GM21717 (cell line): ENCODE measurements at regions not wholly inside any gene's neighbourhood (a gene's known extent, or its start where the extent isn't known, plus 50 kb on each side); places are given as distances from the start of the nearest gene placed in this dataset.
"Not testable (repeated sequence)": the region's sequence is repeated elsewhere in the genome, so short reads cannot be mapped to it uniquely, and the experiment has no call there.

ENCODE experiments used
- ATAC-seq: cut with Tn5 transposase; IDR thresholded peaks from one replicate; pipeline ENCODE4 v1.9.1; 2021; ENCODE audit warnings: mild to moderate bottlenecking, moderate library complexity; ENCODE audit not compliant: unreplicated experiment

DNA sequence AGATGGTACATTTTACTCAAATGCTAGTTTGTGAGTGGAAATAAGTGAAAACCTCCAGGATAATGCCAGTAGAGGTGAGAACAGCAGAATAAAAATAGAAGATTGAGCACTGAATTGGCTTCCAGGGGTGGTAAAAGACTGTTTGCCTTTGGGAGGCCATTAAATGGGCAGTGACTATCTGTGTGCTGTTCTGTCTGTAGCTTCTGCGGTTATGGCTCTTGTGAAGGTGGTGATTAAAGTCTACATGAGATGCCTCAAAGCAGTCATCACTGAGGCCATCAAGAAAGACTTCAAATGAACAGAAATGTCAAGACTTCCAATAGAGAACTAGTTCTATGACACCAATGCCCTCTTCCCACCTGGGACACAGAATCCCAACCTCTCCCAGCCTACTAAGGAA is 108.8 kb downstream of the EFHB start:
- ATAC-seq, result no peak

DNA sequence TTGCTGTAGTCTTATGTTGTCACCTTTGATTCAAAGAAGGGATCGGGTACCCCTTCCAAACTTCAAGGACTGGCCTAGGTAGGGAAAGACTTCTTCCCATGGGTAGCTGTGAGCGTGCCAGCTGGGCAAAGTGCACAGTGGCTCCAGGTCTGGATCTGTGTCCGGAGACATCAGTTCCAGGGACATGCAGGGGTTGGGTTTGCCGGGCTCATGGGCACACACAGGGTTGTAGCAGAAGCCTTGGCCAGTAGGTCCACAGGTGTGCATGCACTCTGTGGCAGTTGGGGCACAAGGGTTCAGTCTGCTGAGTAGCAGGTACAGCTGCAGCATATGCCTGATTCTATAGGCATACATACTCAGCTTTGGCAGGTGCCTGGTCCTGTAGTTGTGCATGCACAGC is 111.2 kb downstream of the EFHB start:
- ATAC-seq, result no peak

DNA sequence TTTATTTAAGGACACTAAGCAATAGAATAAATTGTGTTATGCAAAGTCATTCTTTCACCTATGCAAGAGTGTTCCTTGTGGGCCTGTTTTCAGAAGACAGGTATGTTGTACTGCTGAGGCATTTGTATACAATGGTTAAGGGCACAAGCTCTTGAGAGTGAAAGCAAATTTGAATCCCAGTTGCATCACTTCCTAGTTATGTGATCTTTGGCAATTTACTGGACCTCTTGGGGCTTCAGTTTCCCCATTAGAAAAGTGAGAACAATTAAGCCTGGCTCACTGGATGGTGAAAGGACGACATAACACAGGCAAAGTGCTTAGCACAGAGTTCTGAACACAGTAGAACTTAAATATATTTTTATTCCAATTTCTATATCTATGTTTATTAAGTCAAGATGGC is 117.4 kb downstream of the EFHB start:
- no peak for ATAC-seq

DNA sequence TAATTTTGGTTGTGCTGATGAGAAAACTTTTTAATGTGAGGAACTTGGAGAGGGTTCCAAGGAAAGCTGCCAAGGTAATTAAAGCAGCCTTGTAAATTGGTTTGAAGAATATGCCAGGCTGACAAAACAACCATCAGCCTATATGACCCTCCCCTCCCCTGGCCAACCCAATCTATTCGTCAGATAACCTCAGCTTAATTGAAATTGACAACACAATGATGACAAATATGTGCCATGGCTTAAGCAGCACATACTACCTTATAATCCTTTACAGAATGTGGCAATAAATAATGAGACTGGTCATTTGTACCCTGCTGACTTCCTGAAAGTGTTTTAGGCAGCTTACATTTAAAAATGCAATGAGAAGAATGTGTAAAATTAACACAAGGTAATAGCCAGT is 118.2 kb downstream of the EFHB start:
- no peak for ATAC-seq

DNA sequence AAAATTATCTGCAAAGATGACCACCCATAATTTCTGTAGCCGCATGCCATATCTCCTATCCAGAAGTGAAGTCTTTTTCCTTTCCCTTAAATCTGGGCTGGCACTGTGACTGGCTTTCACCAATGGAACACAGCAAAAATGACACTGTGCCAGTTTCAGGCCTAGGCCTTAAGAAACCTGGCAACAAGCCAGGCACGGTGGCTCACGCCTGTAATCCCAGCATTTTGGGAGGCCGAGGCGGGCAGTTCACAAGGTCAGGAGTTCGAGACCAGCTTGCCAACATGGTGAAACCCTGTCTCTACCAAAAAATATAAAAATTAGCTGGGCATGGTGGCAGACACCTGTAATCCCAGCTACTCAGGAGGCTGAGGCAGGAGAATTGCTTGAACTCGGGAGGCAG is 120.3 kb downstream of the EFHB start:
- ATAC-seq, result not testable (repeated sequence)

DNA sequence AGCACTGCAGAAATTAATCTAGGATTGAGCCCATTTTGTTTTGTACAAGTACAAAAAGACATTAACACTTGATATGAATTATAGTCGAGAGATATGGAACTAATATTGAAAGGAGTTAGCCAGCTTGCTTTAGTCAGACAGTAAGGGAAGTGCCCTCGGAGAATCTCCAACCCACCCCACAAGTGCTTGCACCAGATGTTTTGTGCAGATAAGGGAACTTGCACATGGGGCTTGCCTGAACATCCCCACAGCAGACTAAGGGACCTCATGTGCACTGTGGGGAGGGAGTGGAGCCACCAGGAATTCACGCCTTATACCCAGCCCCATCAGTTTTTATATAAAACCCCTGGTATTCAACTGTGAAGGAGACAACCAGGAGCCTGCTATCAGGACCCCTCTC is 122.3 kb downstream of the EFHB start:
- no peak for ATAC-seq

DNA sequence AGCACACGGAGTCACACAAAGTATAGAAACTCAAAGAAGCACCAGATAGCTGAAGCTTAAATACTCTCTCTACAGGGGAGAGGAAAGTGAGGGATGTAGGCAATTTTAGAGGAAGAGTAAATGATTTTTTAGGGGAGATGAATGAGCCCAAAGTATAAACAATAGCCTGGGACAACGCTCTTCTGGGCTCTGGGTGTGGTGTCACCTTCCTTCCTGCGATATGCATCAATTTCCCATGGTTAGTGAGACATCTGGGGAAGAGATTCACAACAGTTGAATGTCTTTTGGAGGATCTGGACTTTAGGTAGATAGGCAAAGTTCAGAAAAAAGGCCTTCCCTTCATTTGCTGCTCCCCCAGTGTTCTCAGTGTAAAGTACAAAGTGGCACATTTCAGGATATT is 125.2 kb downstream of the EFHB start:
- ATAC-seq, result no peak

DNA sequence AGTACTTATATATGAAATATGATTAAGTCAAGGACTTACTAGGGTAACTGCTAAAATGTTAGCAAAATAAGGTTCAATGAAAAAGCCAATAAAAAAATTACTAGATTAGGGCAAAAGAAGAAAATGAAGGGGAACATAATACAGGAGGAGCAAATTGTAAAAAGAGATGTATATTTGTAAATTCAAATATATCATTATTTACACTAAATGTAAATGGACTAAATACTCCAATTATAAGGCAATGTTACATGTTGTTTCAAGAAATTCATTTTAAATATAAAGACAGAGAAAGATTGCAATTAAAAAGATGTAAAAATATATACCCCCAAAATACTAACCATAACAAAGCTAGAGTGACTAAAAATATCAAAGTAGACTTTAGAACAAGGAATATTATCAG is 134.1 kb downstream of the EFHB start:
- no peak for ATAC-seq

DNA sequence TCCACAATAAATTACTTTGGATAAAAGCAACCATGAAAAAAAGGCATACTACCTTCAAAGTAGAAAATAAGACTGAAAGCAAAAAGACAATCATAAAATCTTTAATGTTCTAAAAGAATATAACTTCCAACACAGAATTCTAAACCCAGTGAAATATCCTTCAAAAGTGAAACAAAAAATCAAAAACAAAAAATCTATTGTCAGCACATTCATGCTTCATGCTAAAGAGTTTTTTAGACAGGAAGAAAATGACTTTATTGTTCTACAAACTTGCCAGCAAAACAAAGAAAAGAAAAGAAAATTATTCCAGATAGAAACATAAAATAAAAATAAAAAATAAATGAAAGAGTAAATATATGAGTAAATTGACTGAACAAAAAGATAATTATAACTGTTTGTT is 134.9 kb downstream of the EFHB start:
- no peak for ATAC-seq

DNA sequence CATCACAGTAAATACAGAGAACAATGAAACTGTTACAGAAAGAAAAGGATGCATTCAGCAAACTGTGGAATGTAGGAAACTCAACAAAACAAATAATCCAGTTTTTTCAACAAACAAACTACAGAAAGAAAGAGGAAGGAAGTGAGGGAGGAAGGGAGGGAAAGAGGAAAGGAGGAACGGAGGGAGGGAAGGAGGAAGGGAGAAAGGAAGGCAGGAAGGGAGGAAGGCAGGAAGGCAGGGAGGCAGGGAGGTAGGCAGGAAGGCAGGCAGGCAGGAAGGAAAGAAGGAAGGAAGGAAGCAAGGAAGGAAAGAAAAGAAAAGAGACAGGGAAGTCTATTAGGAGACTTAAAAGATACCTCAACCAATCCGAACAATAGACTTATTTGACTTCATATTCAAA is 135.7 kb downstream of the EFHB start:
- ATAC-seq, result no peak

DNA sequence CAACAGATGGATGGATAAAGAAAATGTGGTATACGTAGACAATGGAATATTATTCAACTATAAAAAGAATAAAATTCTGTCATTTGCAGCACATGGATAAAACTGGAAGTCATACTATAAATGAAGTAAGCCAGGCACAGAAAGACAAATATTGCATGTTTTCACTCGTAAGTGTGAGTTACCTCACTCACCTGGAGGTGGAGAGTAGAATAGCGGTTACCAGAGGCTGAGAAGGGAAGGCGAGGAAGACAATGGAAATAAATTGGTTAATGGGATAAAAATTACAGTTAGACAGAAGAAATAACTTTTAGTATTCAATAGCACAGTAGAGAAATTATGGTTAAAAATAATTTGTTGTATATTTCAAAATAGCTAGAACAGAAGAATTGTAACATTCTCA is 141.6 kb downstream of the EFHB start:
- no peak for ATAC-seq

DNA sequence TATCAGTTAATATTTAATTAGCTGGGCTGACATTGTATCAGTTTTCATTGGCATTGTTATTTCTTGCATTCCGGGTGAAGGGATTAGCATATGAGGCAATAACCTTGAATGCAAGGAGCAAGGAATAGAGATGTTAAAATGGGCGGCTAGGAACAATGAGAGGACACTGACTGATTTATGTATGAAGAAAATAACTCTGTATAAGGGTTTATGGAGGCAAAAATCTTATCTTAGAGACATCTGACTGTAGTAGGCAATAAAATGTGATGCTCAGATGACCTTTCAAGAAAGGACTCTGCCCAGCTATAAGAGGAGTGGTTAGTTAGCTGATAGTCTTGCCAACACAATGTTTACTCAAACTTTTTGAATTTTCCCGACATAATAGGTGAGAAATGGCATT is 158.3 kb downstream of the EFHB start:
- no peak for ATAC-seq

DNA sequence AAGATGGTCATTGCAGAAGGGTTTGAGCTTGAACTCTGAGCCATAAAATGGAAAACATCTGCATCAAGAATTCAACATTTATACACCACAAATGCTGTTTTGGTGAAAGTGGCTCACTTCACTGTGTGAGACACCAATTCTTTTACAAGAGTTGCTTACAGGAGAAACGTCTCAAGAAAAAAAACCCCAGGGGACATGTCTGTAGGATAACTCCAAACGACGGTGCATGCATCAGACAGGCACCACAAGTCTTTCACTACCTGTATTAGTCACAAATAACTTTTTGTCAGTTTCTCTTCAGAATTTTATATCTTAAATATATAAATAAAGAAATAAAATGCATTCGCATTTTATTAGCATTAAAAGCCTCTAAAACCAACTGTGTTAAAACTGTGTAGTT is 164.3 kb downstream of the EFHB start:
- no peak for ATAC-seq

DNA sequence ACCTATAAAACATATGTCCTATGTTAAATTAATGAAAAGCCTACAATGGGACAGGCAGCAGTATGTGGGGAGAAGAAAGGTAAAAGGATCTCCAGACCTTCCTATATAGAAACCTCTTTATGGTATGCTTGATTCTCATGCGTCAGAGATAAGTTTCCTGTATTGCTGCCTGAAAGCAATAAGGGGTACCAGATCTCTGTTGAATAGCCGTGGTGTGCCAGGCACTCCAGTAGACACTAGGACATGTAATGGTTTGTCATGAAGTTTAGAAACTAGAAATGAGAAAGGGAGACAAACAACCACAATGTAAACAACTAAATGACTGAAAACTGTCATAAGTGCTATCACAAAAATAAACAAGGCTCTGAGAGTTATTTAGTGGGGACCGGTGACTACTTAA is 168.1 kb downstream of the EFHB start:
- ATAC-seq, result no peak

DNA sequence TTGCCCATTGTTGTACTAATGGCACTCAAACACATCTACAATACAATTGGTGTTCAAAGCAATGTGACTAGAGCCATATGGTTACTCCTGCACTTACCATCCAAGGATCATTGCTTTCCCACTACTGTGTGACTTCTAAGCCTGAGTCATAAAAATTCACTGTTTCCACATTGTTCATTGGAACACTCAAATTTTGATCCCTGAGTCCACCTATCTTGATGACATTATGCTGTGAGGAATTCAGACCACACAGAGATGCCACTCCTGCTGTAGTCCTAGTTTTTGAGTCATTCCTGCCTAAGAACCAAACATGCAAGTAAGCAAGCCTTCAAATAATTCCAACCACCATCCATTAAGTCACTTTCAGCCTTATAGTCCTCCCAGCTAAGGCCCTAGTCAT is 176.2 kb downstream of the EFHB start:
- ATAC-seq, result no peak

DNA sequence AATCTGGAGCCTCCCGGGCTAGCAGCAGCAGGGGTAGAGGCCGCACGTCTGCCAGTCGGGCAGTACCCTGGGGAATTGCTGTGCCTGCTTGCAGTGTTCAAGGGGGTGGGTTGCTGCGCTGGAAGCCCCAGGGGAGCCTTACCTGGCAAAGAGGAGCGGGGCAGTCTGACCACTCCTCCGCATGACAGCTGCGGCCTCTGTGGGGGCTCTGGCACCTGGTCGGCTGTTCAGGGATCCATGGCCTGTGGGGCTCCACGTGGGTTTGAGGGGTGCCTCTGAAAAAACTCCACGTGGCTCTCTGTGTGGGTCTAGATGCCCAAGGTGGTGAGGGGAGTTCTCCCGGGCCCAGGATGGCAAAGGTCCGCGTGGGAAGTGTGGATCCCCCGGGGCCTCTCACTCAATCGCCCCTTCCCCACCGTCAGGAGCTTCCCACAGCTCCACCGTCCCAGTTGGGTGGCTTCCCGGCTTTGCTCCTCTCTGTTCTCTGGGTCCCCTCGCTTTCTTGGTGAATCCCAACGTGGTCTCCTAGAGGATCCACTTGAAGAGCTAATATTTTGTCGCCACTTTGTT is 184.5 kb downstream of the EFHB start:
- no peak for ATAC-seq

DNA sequence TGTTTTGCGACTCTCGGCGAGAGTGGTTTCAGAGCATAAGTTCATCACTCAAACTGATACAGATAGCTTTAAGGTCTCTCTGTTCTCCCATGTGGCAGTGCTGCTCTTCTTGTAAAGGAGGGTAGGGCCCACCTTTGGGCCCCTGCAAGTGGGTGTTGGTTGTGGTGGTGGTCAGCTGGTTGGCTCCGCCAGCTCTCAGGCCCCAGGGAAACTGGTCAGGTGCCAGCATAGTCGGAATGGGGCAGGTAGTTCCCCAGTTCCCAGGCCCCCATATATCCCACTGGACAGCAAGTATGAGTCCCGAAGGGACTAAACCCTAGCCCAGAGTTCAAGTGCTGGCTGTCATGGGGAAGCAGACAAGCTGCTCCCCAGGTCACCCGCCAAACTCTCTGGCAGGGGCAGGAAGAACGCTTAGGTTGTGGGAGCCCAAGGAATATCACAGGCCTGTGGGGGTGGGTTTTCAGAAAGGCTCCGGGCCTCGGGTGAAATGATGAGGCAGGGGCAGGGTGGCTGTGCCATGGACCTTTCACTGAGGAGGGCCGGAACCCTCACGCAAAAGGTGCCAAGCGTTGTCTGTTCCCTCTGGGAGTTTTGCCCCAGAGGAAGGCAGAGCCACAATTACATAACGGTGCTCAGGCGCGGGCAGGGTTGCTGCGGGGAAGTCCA is 185.1 kb downstream of the EFHB start:
- ATAC-seq, result no peak

DNA sequence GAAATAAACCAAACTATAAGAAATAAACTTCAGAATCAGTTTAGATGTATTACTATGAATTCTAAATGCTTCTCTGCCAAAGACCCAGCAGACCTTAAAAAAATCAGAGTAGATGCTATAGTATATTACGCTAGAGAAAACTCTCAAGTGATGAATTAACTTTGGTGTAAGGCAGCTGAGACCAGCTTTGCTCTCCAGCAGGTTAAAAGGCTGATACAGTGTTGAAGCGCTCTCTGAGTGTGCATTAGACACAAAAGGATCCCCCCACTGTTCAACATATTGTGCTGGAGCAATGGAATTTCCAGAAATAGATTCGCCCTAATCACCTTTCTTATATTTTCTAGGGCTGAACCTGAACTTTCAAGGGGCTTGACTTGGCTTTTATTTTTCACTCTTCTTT is 190.0 kb downstream of the EFHB start:
- no peak for ATAC-seq

DNA sequence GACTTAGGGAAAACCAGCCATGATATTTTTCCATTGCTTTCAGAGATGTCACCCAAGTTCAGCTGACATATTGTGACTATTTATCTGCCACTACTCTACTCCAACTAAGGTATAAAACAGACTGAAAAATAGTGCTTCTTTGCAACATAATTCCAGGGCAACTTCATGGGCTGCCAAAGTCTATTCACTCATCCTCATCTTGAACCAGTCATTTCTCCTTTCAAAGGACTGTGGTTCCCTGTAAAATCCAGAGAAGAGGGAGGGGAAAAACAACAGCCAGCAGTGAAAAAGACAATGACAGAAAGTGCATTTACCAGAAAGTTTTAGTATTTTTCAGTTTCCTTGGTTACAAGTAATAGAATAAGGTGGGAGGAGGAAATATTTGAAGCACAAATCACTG is 191.1 kb downstream of the EFHB start:
- no peak for ATAC-seq

DNA sequence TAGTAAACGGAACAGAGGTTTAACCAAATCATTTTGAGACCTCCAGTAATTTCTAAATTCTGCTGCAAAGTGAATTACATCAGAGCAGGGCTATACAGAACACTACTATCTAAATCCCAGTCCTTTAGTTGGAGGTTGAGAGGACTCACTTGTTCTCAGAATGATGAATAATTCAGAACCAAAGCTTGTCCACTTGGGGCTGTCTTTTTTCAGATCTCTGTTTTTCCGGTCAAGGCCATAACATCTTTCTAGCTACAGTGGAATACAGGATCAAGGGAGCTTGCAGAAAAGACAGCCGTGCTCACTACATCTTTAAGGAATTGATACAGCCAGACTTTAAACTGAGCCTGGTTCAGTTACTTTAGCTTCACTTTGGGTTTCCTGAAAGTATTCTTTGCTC is 194.5 kb downstream of the EFHB start:
- ATAC-seq, result no peak

DNA sequence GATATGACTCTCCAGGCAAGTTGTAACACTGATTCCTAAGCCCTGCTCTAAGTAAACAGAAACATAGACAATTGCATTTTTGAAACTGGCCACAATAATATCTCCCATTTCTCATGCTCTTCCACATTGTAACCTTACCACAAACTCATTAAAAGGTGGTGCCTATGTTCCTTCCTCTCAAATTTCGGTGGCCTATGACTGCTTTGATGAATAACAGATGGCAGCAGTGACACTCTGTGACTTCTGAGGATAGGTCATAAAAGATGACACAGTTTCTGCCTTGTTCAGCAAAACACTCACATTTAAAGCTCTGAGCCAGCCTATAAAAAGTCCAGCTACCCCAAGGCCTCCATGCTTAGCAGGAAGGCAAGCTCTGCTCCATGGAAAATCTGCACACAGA is 195.2 kb downstream of the EFHB start:
- ATAC-seq, result no peak

DNA sequence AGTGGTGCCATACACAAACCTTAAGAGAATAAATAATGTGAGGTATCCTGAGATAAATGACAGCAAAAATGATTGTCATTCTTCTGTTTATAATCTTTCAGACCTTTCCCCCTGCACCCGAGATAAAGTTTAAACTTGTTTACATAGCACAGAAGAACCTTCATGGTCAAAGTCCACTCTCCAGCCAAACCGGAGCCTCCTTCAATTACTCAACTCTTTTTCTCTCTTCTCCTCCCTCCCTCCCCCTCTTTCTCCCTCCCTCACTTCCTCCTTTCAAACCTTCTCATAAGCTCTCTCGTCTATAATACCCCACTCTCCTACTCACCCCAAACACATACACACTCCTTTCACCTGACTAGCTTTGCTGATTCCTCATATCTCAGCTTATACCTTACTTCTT is 198.9 kb downstream of the EFHB start:
- ATAC-seq, result no peak

DNA sequence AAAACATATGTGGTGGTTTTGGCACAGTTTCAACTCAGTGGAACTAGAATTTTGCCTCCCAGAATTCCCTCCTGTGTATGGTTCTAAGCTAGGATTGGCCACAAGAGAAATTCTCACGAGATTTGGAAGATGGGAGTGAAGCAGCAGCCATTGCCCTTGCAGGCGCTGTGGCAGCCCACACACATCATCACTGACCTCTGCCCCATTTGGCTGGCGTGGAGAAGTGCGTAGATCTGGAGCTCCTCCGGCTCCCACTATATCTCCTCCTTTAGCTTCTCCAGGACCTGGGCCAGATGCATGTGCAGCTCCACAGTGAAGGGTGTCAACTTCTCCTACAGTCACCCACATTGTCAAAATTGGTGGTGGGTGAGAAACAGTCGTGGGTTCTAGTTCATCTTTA is 199.6 kb downstream of the EFHB start:
- no peak for ATAC-seq
